Astrocyte (in vitro differentiated cells and primary cell): ENCODE measurements at regions not wholly inside any gene's neighbourhood (a gene's known extent, or its start where the extent isn't known, plus 50 kb on each side); places are given as distances from the start of the nearest gene placed in this dataset.

Experiments used
- DNase-seq: peaks from one replicate; pipeline ENCODE4 v3.0.0-alpha.2; 2010; ENCODE audit warnings: low read depth
- FAIRE-seq: peaks from 2 replicates; lab custom pipeline; 2011; peaks lifted over from hg19 to GRCh38; lab: Jason Lieb, UNC
- H2AFZ ChIP-seq: 2 replicates; pipeline ENCODE4 v1.6.0; 2012; ENCODE audit warnings: low read depth, low read length, inconsistent platforms
- H3K27ac ChIP-seq: 2 replicates; pipeline ENCODE4 v1.5.1; 2011; ENCODE audit warnings: low read depth, low read length, inconsistent platforms
- H3K27me3 ChIP-seq: 2 replicates; pipeline ENCODE4 v1.6.0; 2011; ENCODE audit warnings: low read length, inconsistent platforms; ENCODE audit not compliant: insufficient read depth
- H3K36me3 ChIP-seq: 2 replicates; pipeline ENCODE4 v1.5.1; 2011; ENCODE audit warnings: low read length, inconsistent platforms; ENCODE audit not compliant: insufficient read depth
- H3K4me1 ChIP-seq: 2 replicates; pipeline ENCODE4 v1.5.1; 2011; ENCODE audit warnings: low read length, inconsistent platforms; ENCODE audit not compliant: insufficient read depth
- H3K4me2 ChIP-seq: 2 replicates; pipeline ENCODE4 v1.6.0; 2012; ENCODE audit warnings: low read length, inconsistent platforms
- H3K4me3 ChIP-seq: 2 replicates; pipeline ENCODE4 v1.5.1; 2011; ENCODE audit warnings: low read depth, mild to moderate bottlenecking, low read length, inconsistent platforms; ENCODE audit not compliant: insufficient read depth
- H3K79me2 ChIP-seq: 2 replicates; pipeline ENCODE4 v1.6.0; 2012; ENCODE audit warnings: mild to moderate bottlenecking, low read length, inconsistent platforms; ENCODE audit not compliant: insufficient read depth
- H3K9ac ChIP-seq: 2 replicates; pipeline ENCODE4 v1.6.0; 2012; ENCODE audit warnings: mild to moderate bottlenecking, low read length, inconsistent platforms
- H3K9me3 ChIP-seq: 2 replicates; pipeline ENCODE4 v1.5.1; 2012; ENCODE audit warnings: low read depth, mild to moderate bottlenecking, low read length, inconsistent platforms; ENCODE audit not compliant: insufficient read depth
- H4K20me1 ChIP-seq: 2 replicates; pipeline ENCODE4 v1.6.0; 2012; ENCODE audit warnings: low read length, inconsistent platforms; ENCODE audit not compliant: insufficient read depth
- H3K27ac Mint-ChIP-seq: one replicate; pipeline ENCODE4 v1.8.0; 2021; ENCODE audit warnings: mild to moderate bottlenecking, mixed read lengths; ENCODE audit not compliant: unreplicated experiment
- H3K27me3 Mint-ChIP-seq: one replicate; pipeline ENCODE4 v1.8.0; 2021; ENCODE audit warnings: low read depth, mixed read lengths; ENCODE audit not compliant: unreplicated experiment
- H3K36me3 Mint-ChIP-seq: one replicate; pipeline ENCODE4 v1.8.0; 2021; ENCODE audit warnings: low read depth, mixed read lengths; ENCODE audit not compliant: unreplicated experiment
- H3K4me1 Mint-ChIP-seq: one replicate; pipeline ENCODE4 v1.8.0; 2021; ENCODE audit warnings: low read depth, mixed read lengths; ENCODE audit not compliant: unreplicated experiment
- H3K4me3 Mint-ChIP-seq: one replicate; pipeline ENCODE4 v1.8.0; 2021; ENCODE audit warnings: mild to moderate bottlenecking, moderate library complexity, mixed read lengths; ENCODE audit not compliant: unreplicated experiment
- H3K9me3 Mint-ChIP-seq: one replicate; pipeline ENCODE4 v1.8.0; 2021; ENCODE audit warnings: mild to moderate bottlenecking, mixed read lengths; ENCODE audit not compliant: unreplicated experiment
- EZH2 ChIP-seq: IDR thresholded peaks from 2 replicates; pipeline ENCODE4 v1.6.1; 2012; ENCODE audit warnings: mild to moderate bottlenecking, low read length, inconsistent platforms; ENCODE audit not compliant: insufficient read depth
- TF ChIP-seq, protein P1 (sequence below): IDR thresholded peaks from 2 replicates; pipeline ENCODE4 v1.5.1; 2011; ENCODE audit warnings: low read depth, mild to moderate bottlenecking, inconsistent platforms, low read length, moderate library complexity; ENCODE audit not compliant: insufficient read depth

DNA sequence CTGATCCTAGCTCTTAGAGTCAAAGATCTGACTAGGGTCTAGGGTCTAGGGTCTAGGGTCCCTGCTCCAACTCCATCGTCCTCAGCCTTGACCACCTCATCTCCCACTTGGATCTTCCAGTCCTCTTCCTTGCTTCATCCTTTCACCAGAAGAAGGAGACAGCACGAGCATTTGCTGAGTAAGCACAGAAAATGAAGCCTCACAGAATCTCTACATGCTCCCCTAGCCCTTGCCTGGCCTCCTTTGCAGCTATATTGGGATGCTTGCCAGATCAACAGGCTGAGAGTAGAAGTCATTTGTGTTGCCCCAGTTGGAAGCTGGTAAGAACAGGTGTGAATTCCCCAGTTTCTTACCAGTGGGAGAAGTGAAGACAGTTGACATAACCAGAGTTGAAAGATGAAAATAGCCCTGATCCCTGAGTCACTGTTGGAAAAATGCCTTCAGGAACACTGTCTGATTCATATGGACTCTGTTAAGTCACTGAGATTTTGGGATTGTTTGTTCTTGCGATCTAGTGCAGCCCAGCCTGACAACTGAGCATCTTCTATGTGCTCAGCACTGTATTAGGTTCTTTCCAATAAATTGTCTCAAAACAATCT, 552.5 kb downstream of the INSC start:
- no peak overlapping the region for H3K27ac Mint-ChIP-seq
- H3K4me2 ChIP-seq, result no peak overlapping the region
- H3K9ac ChIP-seq, result no peak overlapping the region
- no peaks in the 10 kb centered on the region for H3K36me3 ChIP-seq
- H3K4me1 Mint-ChIP-seq, result peaks cover 19% of the 10 kb centered on the region
- H3K27me3 Mint-ChIP-seq, result no peaks in the 10 kb centered on the region
- no peak for TF ChIP-seq EZH2
- TF ChIP-seq, protein P1, sequence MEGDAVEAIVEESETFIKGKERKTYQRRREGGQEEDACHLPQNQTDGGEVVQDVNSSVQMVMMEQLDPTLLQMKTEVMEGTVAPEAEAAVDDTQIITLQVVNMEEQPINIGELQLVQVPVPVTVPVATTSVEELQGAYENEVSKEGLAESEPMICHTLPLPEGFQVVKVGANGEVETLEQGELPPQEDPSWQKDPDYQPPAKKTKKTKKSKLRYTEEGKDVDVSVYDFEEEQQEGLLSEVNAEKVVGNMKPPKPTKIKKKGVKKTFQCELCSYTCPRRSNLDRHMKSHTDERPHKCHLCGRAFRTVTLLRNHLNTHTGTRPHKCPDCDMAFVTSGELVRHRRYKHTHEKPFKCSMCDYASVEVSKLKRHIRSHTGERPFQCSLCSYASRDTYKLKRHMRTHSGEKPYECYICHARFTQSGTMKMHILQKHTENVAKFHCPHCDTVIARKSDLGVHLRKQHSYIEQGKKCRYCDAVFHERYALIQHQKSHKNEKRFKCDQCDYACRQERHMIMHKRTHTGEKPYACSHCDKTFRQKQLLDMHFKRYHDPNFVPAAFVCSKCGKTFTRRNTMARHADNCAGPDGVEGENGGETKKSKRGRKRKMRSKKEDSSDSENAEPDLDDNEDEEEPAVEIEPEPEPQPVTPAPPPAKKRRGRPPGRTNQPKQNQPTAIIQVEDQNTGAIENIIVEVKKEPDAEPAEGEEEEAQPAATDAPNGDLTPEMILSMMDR, result no peak
- H3K79me2 ChIP-seq, result no peaks in the 10 kb centered on the region
- H3K4me3 ChIP-seq, result no peak overlapping the region
- H3K4me3 Mint-ChIP-seq, result no peak overlapping the region
- no peak overlapping the region for H2AFZ ChIP-seq
- H3K9me3 Mint-ChIP-seq, result peaks cover 8% of the 10 kb centered on the region
- H3K4me1 ChIP-seq, result peaks cover 12% of the 10 kb centered on the region
- no peaks in the 10 kb centered on the region for H3K27me3 ChIP-seq
- peak; percentile 57 for DNase-seq
- no peaks in the 10 kb centered on the region for H3K36me3 Mint-ChIP-seq
- no peak for FAIRE-seq
- no peak overlapping the region for H3K27ac ChIP-seq
- no peaks in the 10 kb centered on the region for H4K20me1 ChIP-seq
- H3K9me3 ChIP-seq, result no peaks in the 10 kb centered on the region

DNA sequence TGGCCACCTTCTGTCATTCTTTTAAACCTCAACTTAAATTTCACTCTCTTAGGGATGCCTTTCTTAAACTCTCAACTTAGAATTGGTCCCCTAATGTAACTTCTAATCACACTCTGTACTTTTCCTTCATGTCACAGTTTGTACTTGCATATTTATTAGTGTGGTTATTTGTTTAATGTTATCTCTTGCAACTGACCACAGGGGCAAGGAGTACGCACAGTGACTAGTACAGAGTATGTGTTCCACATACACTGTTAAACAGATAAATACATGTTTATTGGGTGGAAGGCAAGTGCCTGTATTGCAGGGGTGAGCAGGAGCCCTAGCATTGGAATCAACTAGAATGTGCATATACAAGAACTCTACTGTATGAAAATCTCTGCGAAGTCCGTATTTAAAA, 554.0 kb downstream of the INSC start:
- H3K4me3 ChIP-seq, result no peak overlapping the region
- no peak overlapping the region for H2AFZ ChIP-seq
- FAIRE-seq (no peak), DNase-seq (no peak)
- H3K27me3 Mint-ChIP-seq, result no peaks in the 10 kb centered on the region
- TF ChIP-seq EZH2, result no peak
- TF ChIP-seq, protein P1, result no peak
- no peaks in the 10 kb centered on the region for H3K36me3 ChIP-seq
- H3K27ac ChIP-seq, result no peak overlapping the region
- H3K4me1 ChIP-seq, result peaks cover 9% of the 10 kb centered on the region
- peaks cover 8% of the 10 kb centered on the region for H3K9me3 Mint-ChIP-seq
- no peaks in the 10 kb centered on the region for H3K27me3 ChIP-seq
- H3K4me1 Mint-ChIP-seq, result peaks cover 14% of the 10 kb centered on the region
- no peak overlapping the region for H3K27ac Mint-ChIP-seq
- no peaks in the 10 kb centered on the region for H3K79me2 ChIP-seq
- H3K9me3 ChIP-seq, result no peaks in the 10 kb centered on the region
- H3K9ac ChIP-seq, result no peak overlapping the region
- no peaks in the 10 kb centered on the region for H4K20me1 ChIP-seq
- H3K36me3 Mint-ChIP-seq, result no peaks in the 10 kb centered on the region
- H3K4me2 ChIP-seq, result no peak overlapping the region
- no peak overlapping the region for H3K4me3 Mint-ChIP-seq

DNA sequence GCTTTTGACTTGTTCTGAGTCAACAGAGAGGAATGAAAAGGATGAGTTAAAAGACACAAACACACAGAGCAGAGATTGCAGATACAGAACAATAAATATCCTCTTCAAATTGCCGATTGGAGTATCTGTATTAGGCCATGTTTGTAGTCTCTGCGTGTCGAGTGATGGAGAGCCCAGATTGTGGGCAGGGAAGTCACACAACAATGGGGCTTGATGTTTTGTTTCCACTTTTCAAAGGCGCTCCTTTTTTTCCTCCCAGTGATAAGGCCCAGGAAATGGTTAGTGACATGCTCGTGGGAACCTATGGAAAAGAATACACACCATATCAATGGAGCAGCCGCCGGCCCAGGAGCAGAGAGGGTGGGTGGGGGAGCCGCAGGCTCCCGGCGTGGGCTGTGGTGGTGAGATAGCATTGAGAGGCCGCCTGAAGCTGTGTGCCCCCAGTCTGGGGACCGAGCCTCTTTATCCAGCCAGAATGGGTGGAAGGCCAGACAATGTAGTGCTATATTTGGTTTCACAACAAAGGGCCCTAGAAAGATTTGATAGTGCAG, 555.9 kb downstream of the INSC start:
- Mint-ChIP-seq H3K4me1 (peaks cover 15% of the 10 kb centered on the region), H3K4me3 (no peak overlapping the region), H3K27ac (no peak overlapping the region), H3K27me3 (no peaks in the 10 kb centered on the region), H3K9me3 (peaks cover 9% of the 10 kb centered on the region), H3K36me3 (no peaks in the 10 kb centered on the region)
- H3K27ac ChIP-seq, result no peak overlapping the region
- FAIRE-seq (no peak), DNase-seq (no peak)
- TF ChIP-seq, protein P1, result no peak
- no peak for TF ChIP-seq EZH2
- no peaks in the 10 kb centered on the region for H3K27me3 ChIP-seq
- no peaks in the 10 kb centered on the region for H4K20me1 ChIP-seq
- no peak overlapping the region for H3K9ac ChIP-seq
- H3K36me3 ChIP-seq, result no peaks in the 10 kb centered on the region
- peaks cover 3% of the 10 kb centered on the region for H3K4me1 ChIP-seq
- peaks cover 3% of the 10 kb centered on the region for H3K9me3 ChIP-seq
- H2AFZ ChIP-seq, result no peak overlapping the region
- no peak overlapping the region for H3K4me2 ChIP-seq
- H3K4me3 ChIP-seq, result no peak overlapping the region
- no peaks in the 10 kb centered on the region for H3K79me2 ChIP-seq
